Stimulated activated CD8-positive, alpha-beta memory T cell treated with anti-CD3 and anti-CD28 coated beads, Interleukin-12 subunit alpha, Interleukin-12 subunit beta, amount 100 ng/mL, for 24 hours (primary cell): ENCODE measurements at regions not wholly inside any gene's neighbourhood (a gene's known extent, or its start where the extent isn't known, plus 50 kb on each side); places are given as distances from the start of the nearest gene placed in this dataset.
"Not testable (repeated sequence)": the region's sequence is repeated elsewhere in the genome, so short reads cannot be mapped to it uniquely, and the experiment has no call there.

Experiments used
- DNase-seq: peaks from one replicate; pipeline ENCODE4 v3.0.0-alpha.2; 2020; ENCODE audit errors: extremely low read depth

GRCh38 chr16:52104993-52105392 lies 441.9 kb downstream of the TOX3 start:
- DNase-seq: not testable (repeated sequence)

GRCh38 chr16:52103791-52104190 lies 443.2 kb downstream of the TOX3 start:
- no peak for DNase-seq

DNA sequence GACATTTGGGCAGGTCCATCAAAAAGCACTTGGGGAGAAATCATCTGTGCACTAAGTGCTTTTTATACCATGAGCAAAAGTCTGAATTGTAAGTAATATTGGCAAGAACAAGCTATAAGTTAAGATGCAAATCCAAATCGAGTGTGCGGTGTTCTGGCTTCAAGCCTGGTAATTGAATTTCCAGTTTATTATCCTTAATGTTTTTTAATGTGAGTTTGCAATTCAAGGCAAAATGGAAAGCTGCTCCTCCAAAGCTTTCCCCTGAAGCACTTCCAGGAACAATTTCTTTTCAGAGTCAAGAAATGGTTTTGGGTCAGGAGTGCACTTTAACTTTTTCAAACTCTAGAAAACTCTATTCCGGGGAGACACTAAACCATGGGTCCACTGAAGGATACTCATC lies 445.7 kb downstream of the TOX3 start:
- DNase-seq: no peak

DNA sequence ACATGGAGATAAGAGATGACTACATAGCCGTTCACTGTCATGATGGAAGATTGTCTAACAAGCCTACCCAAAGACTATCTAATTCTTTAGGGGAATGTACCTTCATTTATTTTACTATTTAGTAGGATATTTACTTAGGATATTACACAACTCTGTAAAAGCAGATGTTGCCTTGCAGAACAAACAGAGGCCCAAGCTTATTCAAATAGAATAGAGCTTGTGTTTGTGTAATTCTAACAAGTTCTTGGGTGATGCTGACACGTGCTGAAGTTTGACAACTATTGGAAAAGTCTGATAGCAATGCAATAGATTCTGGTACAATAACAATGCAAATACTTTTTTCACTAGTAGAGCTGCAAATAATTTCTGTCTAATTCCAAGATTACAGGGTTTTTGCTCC lies 447.6 kb downstream of the TOX3 start:
- no peak for DNase-seq

DNA sequence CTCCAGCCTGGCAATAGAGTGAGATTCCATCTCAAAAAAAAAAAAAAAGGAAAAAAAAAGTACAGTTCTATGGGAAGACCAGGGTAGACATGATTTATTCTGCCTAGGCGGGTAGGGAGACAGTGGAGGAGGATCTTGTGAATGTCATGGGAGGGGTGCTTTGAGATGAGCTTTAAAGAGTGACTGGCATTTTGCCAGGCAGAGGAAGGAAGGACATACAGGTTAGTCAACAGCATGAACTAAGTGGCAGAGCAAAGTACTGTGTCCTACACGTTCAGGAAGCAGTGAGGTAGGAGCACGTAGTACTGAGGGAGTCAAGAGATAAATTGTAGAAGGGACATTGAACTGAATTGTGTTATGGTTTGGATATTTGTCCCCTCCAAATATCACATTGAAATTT lies 451.5 kb downstream of the TOX3 start:
- no peak for DNase-seq

DNA sequence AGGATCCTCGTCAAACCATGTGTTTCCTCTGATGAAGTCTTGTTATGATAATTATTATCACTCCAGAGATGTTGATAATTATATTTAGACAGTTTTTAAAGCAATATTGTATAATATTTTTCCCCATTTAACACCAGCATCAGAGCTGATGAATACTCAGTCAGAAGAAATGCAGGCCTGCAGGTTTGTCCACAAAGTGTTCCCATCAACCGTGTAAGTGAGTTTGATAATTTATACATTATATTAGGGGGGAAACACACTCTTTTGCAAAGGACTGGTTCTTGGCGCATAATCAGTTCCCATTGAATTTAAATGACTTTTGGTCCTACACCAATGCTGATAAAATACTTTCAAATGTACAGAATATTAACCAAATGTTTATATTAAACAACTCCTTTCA lies 454.8 kb downstream of the TOX3 start:
- DNase-seq: no peak

DNA sequence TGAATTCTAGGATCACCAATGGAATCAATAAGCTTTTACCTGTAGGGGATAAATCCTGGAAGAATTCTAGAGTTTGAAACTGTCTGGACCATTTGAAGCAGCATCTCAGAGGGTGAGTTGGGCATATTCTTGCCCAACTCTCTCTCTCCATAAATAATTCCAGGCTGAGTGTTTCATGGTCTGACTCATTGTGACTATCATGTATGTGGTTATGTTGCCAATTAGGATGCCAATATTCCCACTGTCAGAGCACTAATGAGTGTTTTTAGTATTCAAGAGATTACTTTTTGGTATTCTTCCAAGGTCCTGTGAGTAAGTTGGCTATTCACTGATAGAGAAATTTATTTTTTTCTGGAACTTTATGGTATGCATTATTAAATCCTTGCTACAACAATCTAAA lies 456.9 kb downstream of the TOX3 start:
- no peak for DNase-seq

GRCh38 chr16:52089476-52089875 lies 457.5 kb downstream of the TOX3 start:
- DNase-seq: no peak

- DNase-seq: no peak
These were observed 460.0 kb downstream of the TOX3 start for GRCh38 chr16:52086901-52087300.

- no peak for DNase-seq
These were observed 468.0 kb downstream of the TOX3 start for GRCh38 chr16:52078716-52079655.

DNA sequence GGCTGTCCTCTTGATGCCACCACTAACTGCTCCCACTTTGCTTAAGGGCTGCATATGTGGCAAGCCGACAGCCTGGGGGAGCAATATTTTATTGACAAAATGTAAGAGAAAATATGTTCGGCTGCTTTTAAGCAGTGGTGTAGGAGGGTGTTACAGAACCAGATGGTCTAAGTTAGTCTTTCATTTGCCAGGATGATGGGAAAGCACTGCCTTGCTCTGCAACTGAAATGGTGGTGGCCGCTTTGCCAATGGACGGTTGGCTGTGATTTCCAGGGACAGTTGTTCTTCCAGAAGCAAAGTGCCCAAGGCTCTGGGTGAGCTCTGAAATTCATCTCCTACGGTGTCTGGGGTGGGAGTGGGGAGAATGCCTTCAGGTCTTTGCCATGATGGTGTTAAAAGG lies 469.3 kb downstream of the TOX3 start:
- DNase-seq: no peak

DNA sequence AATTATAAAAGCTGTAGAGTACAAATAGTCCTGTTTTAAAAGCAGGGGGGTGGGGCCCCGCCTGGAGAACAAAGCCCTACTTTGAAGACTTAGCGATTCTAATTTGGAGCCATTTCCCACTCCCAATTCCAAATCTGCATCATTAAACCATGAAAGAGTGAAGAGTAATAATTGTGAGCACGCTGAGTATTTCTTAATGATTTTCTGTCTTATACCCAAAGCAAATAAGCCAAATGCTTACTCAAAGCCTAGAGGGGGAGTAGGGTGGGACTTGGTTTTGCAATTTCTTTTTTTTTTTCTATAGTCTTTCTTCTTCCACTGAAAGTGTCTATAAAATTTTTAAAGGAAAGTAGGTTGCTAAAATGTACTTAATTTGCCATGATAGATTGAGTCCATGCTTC lies 470.1 kb downstream of the TOX3 start:
- DNase-seq: no peak

GRCh38 chr16:52076332-52076731 lies 470.6 kb downstream of the TOX3 start:
- DNase-seq: no peak

- no peak for DNase-seq
These were observed 472.8 kb downstream of the TOX3 start for GRCh38 chr16:52074133-52074532.

DNA sequence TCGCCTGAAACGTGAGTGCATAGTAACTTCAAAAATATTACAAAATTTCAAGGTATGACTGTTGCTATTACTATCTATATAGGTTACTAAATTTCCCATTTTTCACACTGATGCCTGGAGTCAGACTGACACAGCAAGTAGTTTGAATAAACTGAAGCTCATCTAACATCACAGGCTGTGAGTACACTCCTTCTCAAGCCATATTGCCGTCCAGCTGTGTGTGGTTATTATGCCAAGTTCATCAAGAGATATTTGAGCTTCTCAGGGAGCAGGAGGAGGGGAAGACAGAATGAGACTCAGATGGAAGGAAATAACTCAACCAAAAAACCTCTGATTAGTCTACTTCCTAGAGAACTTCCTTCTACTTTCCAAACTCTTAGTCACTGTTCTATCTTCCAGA lies 473.9 kb downstream of the TOX3 start:
- no peak for DNase-seq

DNA sequence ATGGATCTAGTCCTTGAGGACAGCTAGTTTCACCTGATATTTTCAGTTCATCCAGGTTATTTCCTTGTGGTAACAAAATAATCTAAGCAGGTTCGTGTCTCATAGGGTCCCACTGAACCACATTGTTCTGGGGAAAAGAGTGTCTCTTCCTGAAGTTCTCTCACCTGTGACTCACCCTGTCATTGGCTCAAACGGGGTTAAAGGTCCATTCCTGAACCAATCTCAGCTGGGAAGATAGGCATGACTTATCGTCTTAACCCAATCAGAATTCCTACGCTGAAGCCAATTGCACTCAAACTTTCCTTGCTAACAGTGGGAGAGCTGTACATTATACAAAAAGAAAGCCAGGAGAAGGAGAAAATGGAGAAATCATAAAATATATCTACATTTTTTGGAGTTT lies 475.8 kb downstream of the TOX3 start:
- no peak for DNase-seq

DNA sequence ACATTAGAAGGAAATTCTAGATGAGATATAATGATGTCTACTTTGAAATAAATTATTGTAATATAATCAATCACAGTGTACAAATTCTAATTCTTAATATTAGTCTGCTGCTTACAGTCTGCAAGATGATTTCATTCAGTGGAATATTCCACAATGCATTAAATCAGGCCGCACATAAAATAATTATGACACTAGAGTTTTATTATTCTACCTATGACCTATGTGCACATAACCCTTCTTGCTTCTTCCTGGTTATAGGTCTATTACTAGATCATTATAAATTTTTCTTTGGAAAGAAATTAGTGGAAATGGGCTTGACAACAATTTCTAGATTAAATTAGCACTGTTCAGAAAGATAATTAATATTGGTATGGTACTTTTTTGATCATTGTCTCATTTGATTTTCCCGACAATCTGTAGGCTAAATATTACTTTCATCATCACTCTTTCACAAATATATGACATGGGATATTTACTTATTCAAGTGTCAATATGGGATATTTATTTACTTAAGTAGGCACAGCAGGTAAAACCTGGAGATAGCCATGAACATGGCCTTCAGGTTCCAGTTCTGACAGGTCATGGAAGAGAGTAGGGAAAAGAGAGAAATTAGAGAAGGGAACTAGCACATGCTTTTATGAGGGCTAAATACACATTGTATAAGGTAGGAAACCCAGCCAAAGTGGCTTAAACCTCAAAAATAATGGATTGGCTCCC lies 476.4 kb downstream of the TOX3 start:
- no peak for DNase-seq

- DNase-seq: no peak
These were observed 477.1 kb downstream of the TOX3 start for GRCh38 chr16:52069866-52070265.

DNA sequence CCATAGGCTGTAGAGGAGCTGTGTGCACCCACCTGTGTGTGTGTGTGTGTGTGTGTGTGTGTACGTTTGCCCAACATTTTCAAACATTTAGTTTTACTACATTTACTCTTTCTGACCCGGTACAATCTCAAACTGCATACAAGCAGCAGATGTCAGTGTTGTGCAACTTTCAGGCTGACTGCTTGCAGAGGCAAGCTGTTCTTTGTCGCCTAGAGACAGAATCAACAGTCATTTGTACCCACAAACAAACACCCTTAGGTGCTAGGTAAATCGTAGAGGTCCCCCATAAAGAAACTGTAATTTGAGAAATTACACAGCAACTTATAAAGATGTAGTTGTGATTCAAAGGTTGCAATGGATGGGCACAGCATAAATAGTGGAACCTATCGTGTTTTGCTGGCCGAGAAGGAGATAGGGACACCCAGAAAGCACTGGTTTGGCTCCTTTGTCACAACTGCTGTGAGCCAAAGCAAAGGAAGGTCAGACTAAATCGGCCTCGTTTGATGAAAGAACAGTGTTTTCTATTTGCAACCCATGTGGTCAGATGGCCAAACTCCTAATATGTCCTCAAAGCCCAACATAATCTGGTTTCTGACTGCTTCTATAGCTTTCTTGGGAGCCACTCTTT lies 478.4 kb downstream of the TOX3 start:
- no peak for DNase-seq

GRCh38 chr16:52066962-52067361 lies 480.0 kb downstream of the TOX3 start:
- no peak for DNase-seq

DNA sequence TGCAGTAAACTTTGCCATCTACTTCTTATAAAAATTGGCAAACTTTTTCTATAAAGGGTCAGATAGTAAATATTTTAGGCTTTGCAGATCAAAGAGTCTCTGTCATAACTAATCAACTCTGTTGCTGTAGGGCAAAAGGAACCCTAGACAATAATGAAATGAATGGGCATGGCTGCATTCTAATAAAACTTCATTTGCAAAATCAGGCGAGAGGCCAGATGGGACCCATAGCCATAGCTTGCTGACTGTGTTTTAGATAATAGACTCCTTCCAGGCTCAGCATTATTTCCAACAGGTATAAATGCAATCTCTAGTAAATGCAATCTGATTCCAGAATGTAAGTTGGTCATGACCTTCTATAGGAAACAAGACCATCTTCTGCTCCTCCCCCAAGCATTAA lies 490.7 kb downstream of the TOX3 start:
- no peak for DNase-seq

- no peak for DNase-seq
These were observed 491.6 kb downstream of the TOX3 start for GRCh38 chr16:52055381-52055780.

DNA sequence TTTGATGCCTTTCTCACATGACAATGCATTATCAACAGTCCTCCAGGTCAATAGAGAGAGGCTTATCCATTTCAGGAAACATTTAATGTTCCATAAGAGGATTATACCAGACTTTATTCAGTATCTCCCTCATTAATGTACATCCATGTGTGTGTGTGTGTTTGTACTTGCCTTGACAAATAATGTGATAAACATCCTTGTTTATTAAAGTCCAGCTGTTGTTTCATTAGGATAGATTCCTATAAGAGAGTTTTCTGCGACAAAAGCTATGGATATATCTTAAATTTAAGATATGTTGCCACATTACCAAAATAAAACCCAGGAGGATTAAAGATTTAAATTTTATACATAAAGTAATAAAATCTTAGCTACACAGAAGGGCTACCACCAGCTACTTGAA lies 492.6 kb downstream of the TOX3 start:
- DNase-seq: no peak
